ENCODE measurements at regions not wholly inside any gene's neighbourhood (a gene's known extent, or its start where the extent isn't known, plus 50 kb on each side); places are given as distances from the start of the nearest gene placed in this dataset.

DNA sequence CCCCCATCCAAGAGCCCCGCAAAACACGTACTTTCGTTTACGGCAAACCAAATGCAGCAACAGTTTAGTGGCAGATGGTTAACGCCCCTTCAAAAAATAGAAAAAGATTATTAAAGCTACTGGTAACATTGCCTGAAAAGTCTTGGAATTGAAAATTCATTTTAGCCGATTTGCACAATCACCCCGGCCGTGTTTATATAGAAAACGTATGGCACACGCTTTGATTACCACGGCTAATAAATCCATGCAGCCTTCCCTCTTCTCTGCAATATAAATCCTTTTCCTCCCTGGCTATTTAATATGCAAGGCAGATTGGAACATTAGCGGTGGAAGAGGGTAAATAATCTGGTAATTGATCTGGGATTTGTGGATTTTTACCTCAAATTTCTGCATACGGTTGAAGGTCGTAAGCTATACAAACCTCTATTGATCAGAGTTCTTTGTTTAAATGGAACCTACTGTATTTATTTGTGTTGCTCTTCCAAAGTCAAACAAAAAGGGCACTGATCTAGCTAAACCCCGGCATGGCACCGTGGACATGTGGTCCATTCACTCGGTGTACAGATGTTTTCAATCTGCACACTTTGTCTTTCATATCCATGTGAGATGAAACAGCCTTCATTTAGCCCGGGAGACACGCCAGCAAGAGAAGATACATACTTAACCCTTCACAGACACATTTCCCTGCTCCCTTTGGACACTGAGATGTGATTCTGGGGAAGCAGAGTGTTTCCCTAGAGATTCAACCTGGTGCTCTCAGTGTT, 238.1 kb upstream of the MAF start:
- TF ChIP-seq SUZ12 (IDR thresholded peaks at IDR 0.05) = no peak
- TF ChIP-seq BHLHE40 (IDR thresholded peaks at IDR 0.05; ENCODE audit: borderline replicate concordance) = no peak
- no peak for TF ChIP-seq FOXA1 (IDR thresholded peaks at IDR 0.05)
- no peak for TF ChIP-seq NFRKB (IDR thresholded peaks at IDR 0.05)
- no peak for TF ChIP-seq FOXK2 (IDR thresholded peaks at IDR 0.05)
- TF ChIP-seq ZNF384 (IDR thresholded peaks at IDR 0.05) = no peak
